ENCODE measurements at regions not wholly inside any gene's neighbourhood (a gene's known extent, or its start where the extent isn't known, plus 50 kb on each side); places are given as distances from the start of the nearest gene placed in this dataset.

DNA sequence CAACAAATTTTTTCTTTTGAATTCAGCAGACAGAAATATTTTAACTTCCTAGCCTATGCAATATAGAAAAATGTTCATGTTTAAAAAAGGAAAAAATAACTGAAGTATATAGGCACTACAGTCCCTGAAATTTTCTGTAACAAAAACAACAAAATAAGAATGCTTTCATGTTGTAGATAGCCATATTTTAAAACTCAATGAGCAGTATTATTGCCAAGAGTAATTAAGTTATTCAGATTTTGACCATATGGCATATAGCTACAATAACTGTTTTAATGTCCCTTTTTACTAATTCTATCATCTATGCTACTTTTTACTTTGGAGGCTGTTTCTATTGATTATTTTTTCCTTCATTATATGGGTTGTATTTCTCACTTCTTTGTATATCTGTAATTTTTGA is 283.3 kb upstream of the RIMS1 start:
- Histone ChIP-seq H3K9me3 (ENCODE audit: control insufficient read depth, low read length) (no peaks in the 10 kb centered on the region), H3K27me3 (ENCODE audit: control insufficient read depth, insufficient read depth, low read length, poor library complexity, severe bottlenecking) (no peaks in the 10 kb centered on the region), H3K27ac (ENCODE audit: low read depth, low read length) (no peak overlapping the region), H3K9ac (ENCODE audit: extremely low read depth, low read length, poor library complexity, severe bottlenecking) (no peak overlapping the region), H3K4me3 (ENCODE audit: low read length) (no peak overlapping the region), H3K4me1 (ENCODE audit: control insufficient read depth, insufficient read depth, low read length) (no peaks in the 10 kb centered on the region), H3K36me3 (ENCODE audit: control insufficient read depth, insufficient read depth, low read length) (no peaks in the 10 kb centered on the region)
- H3K27me3 Mint-ChIP-seq (ENCODE audit: insufficient read depth), result peaks cover 2% of the 10 kb centered on the region
- H3K4me3 Mint-ChIP-seq, result no peak overlapping the region
- no peak overlapping the region for H3K27ac Mint-ChIP-seq
- DNase-seq, result no peak
- H3K4me1 Mint-ChIP-seq, result no peaks in the 10 kb centered on the region
- H3K36me3 Mint-ChIP-seq (ENCODE audit: low read depth), result no peaks in the 10 kb centered on the region
- H3K9me3 Mint-ChIP-seq, result no peaks in the 10 kb centered on the region
- TF ChIP-seq, protein P1, sequence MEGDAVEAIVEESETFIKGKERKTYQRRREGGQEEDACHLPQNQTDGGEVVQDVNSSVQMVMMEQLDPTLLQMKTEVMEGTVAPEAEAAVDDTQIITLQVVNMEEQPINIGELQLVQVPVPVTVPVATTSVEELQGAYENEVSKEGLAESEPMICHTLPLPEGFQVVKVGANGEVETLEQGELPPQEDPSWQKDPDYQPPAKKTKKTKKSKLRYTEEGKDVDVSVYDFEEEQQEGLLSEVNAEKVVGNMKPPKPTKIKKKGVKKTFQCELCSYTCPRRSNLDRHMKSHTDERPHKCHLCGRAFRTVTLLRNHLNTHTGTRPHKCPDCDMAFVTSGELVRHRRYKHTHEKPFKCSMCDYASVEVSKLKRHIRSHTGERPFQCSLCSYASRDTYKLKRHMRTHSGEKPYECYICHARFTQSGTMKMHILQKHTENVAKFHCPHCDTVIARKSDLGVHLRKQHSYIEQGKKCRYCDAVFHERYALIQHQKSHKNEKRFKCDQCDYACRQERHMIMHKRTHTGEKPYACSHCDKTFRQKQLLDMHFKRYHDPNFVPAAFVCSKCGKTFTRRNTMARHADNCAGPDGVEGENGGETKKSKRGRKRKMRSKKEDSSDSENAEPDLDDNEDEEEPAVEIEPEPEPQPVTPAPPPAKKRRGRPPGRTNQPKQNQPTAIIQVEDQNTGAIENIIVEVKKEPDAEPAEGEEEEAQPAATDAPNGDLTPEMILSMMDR (conservative IDR thresholded peaks at IDR 0.05), result no peak

- H3K27me3 ChIP-seq (ENCODE audit: control insufficient read depth, insufficient read depth, low read length, poor library complexity, severe bottlenecking), result no peaks in the 10 kb centered on the region
- TF ChIP-seq, protein P1 (conservative IDR thresholded peaks at IDR 0.05), result no peak
- no peak overlapping the region for H3K4me3 Mint-ChIP-seq
- H3K27ac ChIP-seq (ENCODE audit: low read depth, low read length), result no peak overlapping the region
- WGBS, 2 experiments (ENCODE audit: insufficient coverage in 1 of 2, insufficient read length in 1 of 2), result 100% methylated on average over 1 of the region's 1 CpG; no CpG with 5 or more reads in 1 of the 2 experiments
- H3K9ac ChIP-seq (ENCODE audit: extremely low read depth, low read length, poor library complexity, severe bottlenecking), result no peak overlapping the region
- no peak for DNase-seq
- H3K4me1 ChIP-seq (ENCODE audit: control insufficient read depth, insufficient read depth, low read length), result no peaks in the 10 kb centered on the region
- no peak overlapping the region for H3K4me3 ChIP-seq (ENCODE audit: low read length)
- no peaks in the 10 kb centered on the region for H3K9me3 Mint-ChIP-seq
- H3K27ac Mint-ChIP-seq, result no peak overlapping the region
- peaks cover 2% of the 10 kb centered on the region for H3K27me3 Mint-ChIP-seq (ENCODE audit: insufficient read depth)
- no peaks in the 10 kb centered on the region for H3K9me3 ChIP-seq (ENCODE audit: control insufficient read depth, low read length)
- H3K36me3 ChIP-seq (ENCODE audit: control insufficient read depth, insufficient read depth, low read length), result no peaks in the 10 kb centered on the region
- H3K4me1 Mint-ChIP-seq, result no peaks in the 10 kb centered on the region
- H3K36me3 Mint-ChIP-seq (ENCODE audit: low read depth), result no peaks in the 10 kb centered on the region
These were observed 277.7 kb upstream of the RIMS1 start for GRCh38 chr6:71608646-71609045.

- H3K36me3 Mint-ChIP-seq (ENCODE audit: low read depth), result peaks cover 1% of the 10 kb centered on the region
- Histone ChIP-seq H3K27me3 (ENCODE audit: control insufficient read depth, insufficient read depth, low read length, poor library complexity, severe bottlenecking) (no peaks in the 10 kb centered on the region), H3K4me1 (ENCODE audit: control insufficient read depth, insufficient read depth, low read length) (no peaks in the 10 kb centered on the region), H3K9me3 (ENCODE audit: control insufficient read depth, low read length) (peaks cover 7% of the 10 kb centered on the region), H3K4me3 (ENCODE audit: low read length) (no peak overlapping the region), H3K9ac (ENCODE audit: extremely low read depth, low read length, poor library complexity, severe bottlenecking) (no peak overlapping the region), H3K36me3 (ENCODE audit: control insufficient read depth, insufficient read depth, low read length) (no peaks in the 10 kb centered on the region), H3K27ac (ENCODE audit: low read depth, low read length) (no peak overlapping the region)
- TF ChIP-seq, protein P1 (conservative IDR thresholded peaks at IDR 0.05), result no peak
- peaks cover 3% of the 10 kb centered on the region for H3K27me3 Mint-ChIP-seq (ENCODE audit: insufficient read depth)
- no peak for DNase-seq
- WGBS, 2 experiments (ENCODE audit: insufficient coverage in 1 of 2, insufficient read length in 1 of 2), result 90 to 95% methylated on average over 2 to 4 of the region's 4 CpGs
- peaks cover 6% of the 10 kb centered on the region for H3K9me3 Mint-ChIP-seq
- no peak overlapping the region for H3K4me3 Mint-ChIP-seq
- H3K27ac Mint-ChIP-seq, result no peak overlapping the region
- H3K4me1 Mint-ChIP-seq, result peaks cover 1% of the 10 kb centered on the region
These were observed 266.5 kb upstream of the RIMS1 start for GRCh38 chr6:71619836-71620235.
